Kidney (tissue), 13 donors: ENCODE measurements at regions not wholly inside any gene's neighbourhood (a gene's known extent, or its start where the extent isn't known, plus 50 kb on each side); places are given as distances from the start of the nearest gene placed in this dataset.

ENCODE experiments used
- DNase-seq, 5 donors: peaks; one replicate each; pipeline ENCODE4 v3.0.0-alpha.2; 2013 to 2020
- FAIRE-seq: peaks from 2 replicates; lab custom pipeline; 2012; peaks lifted over from hg19 to GRCh38; lab: Jason Lieb, UNC
- H3K27ac ChIP-seq, 2 donors: one replicate each; pipeline ENCODE4 v1.7.0; 2013; ENCODE audit warnings: low read depth in 2 of 2, low read length in 2 of 2, inconsistent platforms in 1 of 2
- H3K27me3 ChIP-seq: one replicate; pipeline ENCODE4 v1.7.1; 2013; ENCODE audit warnings: low read length, inconsistent platforms; ENCODE audit not compliant: control insufficient read depth, insufficient read depth
- H3K36me3 ChIP-seq, 3 donors: one replicate each; pipeline versions ENCODE4 v1.7.0 to v1.7.1; 2013; ENCODE audit warnings: low read length in 3 of 3, control low read depth in 1 of 3, inconsistent platforms in 1 of 3; ENCODE audit not compliant: insufficient read depth in 3 of 3, control insufficient read depth in 2 of 3
- H3K4me1 ChIP-seq, 3 donors: one replicate each; pipeline versions ENCODE4 v1.7.0 to v1.7.1; 2013; ENCODE audit warnings: low read length in 3 of 3, inconsistent platforms in 1 of 3, low read depth in 1 of 3; ENCODE audit not compliant: control insufficient read depth in 2 of 3, insufficient read depth in 2 of 3
- H3K4me3 ChIP-seq, 3 donors: one replicate each; pipeline versions ENCODE4 v1.7.0 to v1.8.1; 2013; ENCODE audit warnings: low read length in 3 of 3, control low read depth in 1 of 3, inconsistent platforms in 1 of 3
- H3K9ac ChIP-seq, 3 donors: one replicate each; pipeline versions ENCODE4 v1.7.0 to v1.7.1; 2013; ENCODE audit warnings: low read length in 3 of 3, control low read depth in 1 of 3, inconsistent platforms in 1 of 3
- H3K9me3 ChIP-seq, 3 donors: one replicate each; pipeline versions ENCODE4 v1.7.0 to v1.7.1; 2013; ENCODE audit warnings: low read length in 3 of 3, control low read depth in 1 of 3, inconsistent platforms in 1 of 3; ENCODE audit not compliant: control insufficient read depth in 2 of 3, insufficient read depth in 1 of 3
- CTCF ChIP-seq: IDR thresholded peaks from 3 replicates; pipeline ENCODE4 v1.5.1; 2012; ENCODE audit warnings: mild to moderate bottlenecking, moderate library complexity, borderline replicate concordance; ENCODE audit not compliant: insufficient read depth; ENCODE audit errors: extremely low read depth
- intact Hi-C: fragments of 100-400 bp; cut with DNase I; formaldehyde crosslinking; loops from one replicate; pipeline ENCODE4 v1.11.1; 2022
- donor health status: control.
- donor health status: control.
- donor health status: control.
- donor health status: control.
- donor health status: control.
- donor health status: DM: yes; HTN: yes; CAD: no.
- donor health status: Normal renal cell carcinoma (clear cell type).

DNA sequence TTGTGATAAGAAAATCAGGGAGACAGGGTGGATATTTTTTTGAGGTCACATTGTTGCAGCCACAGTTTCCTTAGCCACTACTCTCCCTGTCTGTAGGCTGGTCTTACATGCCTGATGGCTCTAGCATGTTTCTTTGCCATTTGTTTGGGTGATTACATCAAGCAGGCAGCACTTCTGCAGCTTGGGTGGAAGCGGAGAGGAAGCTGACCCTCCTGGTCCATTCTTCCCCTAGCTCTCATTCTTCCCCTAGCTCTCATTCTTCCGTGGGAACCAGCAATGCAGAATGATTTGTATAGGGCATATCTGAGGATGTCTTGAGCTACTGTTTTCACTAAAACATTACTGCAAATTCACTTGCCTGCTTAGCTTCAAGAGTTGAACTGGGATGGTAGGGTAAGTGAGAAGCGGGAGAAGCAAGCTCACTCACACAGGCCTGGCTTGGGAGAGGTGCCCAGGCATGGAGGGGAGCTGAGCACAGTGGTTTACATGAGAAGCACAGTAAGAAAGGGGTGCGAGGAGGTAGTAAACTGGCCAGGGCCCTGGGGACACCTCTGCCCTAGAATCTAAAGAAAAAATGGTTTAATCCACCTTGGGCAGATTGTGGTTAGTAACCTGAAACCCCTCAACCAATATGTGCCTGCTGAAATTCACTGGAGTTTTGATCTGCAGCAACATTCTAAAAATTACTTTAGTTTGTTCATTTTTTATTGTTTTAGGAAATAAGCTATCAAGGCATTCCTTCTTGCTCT is 538.9 kb downstream of the RFC3 start:
- no peak overlapping the region for H3K27ac ChIP-seq
- H3K4me1 ChIP-seq, result peaks cover 0 to 2% (median 0%) of the 10 kb centered on the region in 3 donors
- intact Hi-C loops, result no loop called here
- no peaks in the 10 kb centered on the region for H3K27me3 ChIP-seq
- no peak overlapping the region for H3K9ac ChIP-seq
- no peak overlapping the region for H3K4me3 ChIP-seq
- FAIRE-seq, result no peak
- H3K9me3 ChIP-seq, result no peaks in the 10 kb centered on the region
- no peaks in the 10 kb centered on the region for H3K36me3 ChIP-seq
- TF ChIP-seq CTCF, result no peak
- no peak for DNase-seq

DNA sequence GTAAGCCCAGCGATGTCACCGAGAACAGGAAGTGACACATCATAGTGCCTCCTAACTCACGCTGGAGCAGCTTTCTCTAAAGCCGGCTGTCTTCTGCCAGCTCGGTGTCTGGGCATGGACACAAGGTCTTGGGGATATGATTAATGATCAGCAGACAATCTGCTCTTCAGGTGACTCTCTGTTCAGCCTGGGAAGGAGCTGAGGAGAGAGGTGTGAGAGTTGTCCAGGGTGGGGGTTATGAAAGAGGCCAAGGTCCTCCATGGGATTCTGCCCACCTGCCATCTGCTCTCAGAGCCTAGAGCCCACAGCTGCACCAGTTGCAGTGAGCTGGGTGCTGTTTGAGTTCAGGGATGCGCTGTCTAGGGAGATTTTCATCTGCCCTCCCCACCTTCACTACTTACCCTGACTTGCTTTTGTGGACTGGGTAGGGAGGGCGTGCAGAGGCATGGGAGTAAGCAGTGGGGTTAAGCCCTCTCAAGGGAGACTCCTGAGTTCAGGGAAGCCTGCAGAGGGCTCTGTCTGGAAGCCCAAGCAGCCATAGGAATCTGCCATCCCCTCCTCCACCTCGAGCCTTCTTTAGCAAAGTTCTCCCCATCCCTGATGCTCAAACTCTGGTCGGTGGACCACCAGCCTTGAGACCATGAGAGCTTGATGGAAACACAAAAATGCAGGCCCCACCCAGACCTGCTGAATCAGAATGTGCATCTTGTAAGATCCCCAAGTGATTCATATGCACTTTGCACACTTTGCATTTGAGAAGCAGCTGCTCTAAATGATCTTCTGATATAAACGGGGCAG is 539.7 kb downstream of the RFC3 start:
- no peak overlapping the region for H3K27ac ChIP-seq
- H3K27me3 ChIP-seq, result no peaks in the 10 kb centered on the region
- no peak for TF ChIP-seq CTCF
- no peak overlapping the region for H3K4me3 ChIP-seq
- intact Hi-C loops, result no loop called here
- FAIRE-seq, result no peak
- DNase-seq, result peak in 1 of 5 donors; percentile 41
- no peaks in the 10 kb centered on the region for H3K36me3 ChIP-seq
- peaks cover 0 to 2% (median 0%) of the 10 kb centered on the region in 3 donors for H3K4me1 ChIP-seq
- H3K9me3 ChIP-seq, result no peaks in the 10 kb centered on the region
- H3K9ac ChIP-seq, result no peak overlapping the region

DNA sequence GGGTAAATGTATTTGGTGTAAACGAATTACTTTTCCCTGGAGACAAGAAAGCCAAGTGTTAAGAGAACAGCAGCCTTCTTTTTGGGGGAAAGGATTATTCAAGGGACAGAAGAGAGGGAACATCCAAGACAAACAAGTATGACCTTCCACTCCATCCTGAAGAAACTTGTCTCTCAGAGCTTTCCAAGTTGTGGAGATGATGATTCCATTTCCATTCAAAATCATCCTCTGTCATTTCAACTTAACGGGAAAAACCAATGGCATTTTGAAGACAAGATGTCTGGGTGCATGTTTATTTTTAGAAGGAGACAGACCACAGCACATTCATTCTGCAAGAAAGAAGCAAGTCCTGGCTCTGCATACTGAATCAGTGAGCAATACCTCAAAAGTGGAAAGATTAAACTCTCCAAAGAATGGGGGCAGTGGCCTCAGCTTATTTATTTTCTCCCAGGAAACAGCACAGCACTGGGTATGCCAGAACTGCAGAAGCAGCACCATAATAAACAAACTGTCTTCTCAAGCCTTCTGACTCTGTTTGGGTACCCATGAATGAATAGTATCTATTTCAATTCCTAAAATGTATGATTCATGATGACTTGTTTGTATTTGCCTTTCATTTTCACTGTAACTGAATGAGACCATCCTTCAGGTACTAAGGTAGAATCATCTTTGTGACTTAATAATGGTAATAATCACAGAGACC is 541.0 kb downstream of the RFC3 start:
- TF ChIP-seq CTCF, result no peak
- Histone ChIP-seq H3K27me3 (no peaks in the 10 kb centered on the region), H3K9ac (no peak overlapping the region), H3K36me3 (no peaks in the 10 kb centered on the region), H3K4me1 (peaks cover 0 to 2% (median 0%) of the 10 kb centered on the region in 3 donors), H3K9me3 (no peaks in the 10 kb centered on the region), H3K27ac (no peak overlapping the region), H3K4me3 (no peak overlapping the region)
- DNase-seq (no peak), FAIRE-seq (no peak)
- intact Hi-C loops, result no loop called here
